ENCODE measurements at regions not wholly inside any gene's neighbourhood (a gene's known extent, or its start where the extent isn't known, plus 50 kb on each side); places are given as distances from the start of the nearest gene placed in this dataset.

DNA sequence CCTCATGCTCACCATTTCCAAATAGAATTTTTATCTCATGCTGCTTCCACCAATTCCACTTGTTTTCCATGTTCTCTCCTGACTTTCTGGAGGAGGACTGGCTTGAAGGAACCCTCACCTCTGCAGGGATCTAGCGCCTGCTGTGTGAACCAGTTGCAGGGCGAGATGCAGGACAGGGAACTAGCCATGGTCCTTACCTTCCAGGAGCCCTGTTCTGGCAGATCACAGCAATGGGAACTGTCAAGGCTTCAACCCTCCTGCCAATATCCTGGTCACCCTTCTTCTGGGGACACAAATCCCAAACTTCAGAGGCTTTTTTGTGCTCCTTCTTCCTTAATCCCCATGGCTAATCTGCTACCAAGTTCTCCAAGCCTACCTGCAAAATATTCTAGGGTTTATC, 60.4 kb upstream of the MMP2 start:
- no peak for TF ChIP-seq EZH2 (IDR thresholded peaks at IDR 0.05; ENCODE audit: low read length, missing control alignments)
- TF ChIP-seq, protein P1, sequence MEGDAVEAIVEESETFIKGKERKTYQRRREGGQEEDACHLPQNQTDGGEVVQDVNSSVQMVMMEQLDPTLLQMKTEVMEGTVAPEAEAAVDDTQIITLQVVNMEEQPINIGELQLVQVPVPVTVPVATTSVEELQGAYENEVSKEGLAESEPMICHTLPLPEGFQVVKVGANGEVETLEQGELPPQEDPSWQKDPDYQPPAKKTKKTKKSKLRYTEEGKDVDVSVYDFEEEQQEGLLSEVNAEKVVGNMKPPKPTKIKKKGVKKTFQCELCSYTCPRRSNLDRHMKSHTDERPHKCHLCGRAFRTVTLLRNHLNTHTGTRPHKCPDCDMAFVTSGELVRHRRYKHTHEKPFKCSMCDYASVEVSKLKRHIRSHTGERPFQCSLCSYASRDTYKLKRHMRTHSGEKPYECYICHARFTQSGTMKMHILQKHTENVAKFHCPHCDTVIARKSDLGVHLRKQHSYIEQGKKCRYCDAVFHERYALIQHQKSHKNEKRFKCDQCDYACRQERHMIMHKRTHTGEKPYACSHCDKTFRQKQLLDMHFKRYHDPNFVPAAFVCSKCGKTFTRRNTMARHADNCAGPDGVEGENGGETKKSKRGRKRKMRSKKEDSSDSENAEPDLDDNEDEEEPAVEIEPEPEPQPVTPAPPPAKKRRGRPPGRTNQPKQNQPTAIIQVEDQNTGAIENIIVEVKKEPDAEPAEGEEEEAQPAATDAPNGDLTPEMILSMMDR (conservative IDR thresholded peaks at IDR 0.05 in 1 of 2, IDR thresholded peaks at IDR 0.05 in 1 of 2; ENCODE audit: low read depth in 1 of 2, low read length in 2 of 2), result no peak
